Left kidney (tissue), 1 donor: ENCODE measurements at regions not wholly inside any gene's neighbourhood (a gene's known extent, or its start where the extent isn't known, plus 50 kb on each side); places are given as distances from the start of the nearest gene placed in this dataset.
"Not testable (repeated sequence)": the region's sequence is repeated elsewhere in the genome, so short reads cannot be mapped to it uniquely, and the experiment has no call there.

Experiments used
- DNase-seq: peaks from one replicate; pipeline ENCODE4 v3.0.0-alpha.2; 2013

- DNase-seq = no peak
Measured at GRCh38 chr4:33954759-33955158, 2289.6 kb downstream of the ARAP2 start.

- DNase-seq = no peak
Measured at GRCh38 chr4:33959519-33959918, 2284.8 kb downstream of the ARAP2 start.

GRCh38 chr4:33961761-33962160, 2282.6 kb downstream of the ARAP2 start:
- DNase-seq = no peak

- no peak for DNase-seq
Measured at GRCh38 chr4:33966808-33967207, 2277.5 kb downstream of the ARAP2 start.

GRCh38 chr4:33974270-33974669, 2270.0 kb downstream of the ARAP2 start:
- DNase-seq = no peak

- no peak for DNase-seq
Measured at GRCh38 chr4:33975995-33976394, 2268.3 kb downstream of the ARAP2 start.

GRCh38 chr4:33979781-33980180, 2264.5 kb downstream of the ARAP2 start:
- not testable (repeated sequence) for DNase-seq

- DNase-seq = no peak
Measured at GRCh38 chr4:33980361-33980760, 2264.0 kb downstream of the ARAP2 start.

- DNase-seq = no peak
Measured at GRCh38 chr4:33989820-33990443, 2254.4 kb downstream of the ARAP2 start.

GRCh38 chr4:33996075-33996718, 2248.1 kb downstream of the ARAP2 start:
- no peak for DNase-seq

- DNase-seq = no peak
Measured at GRCh38 chr4:33998291-33998690, 2246.0 kb downstream of the ARAP2 start.

- DNase-seq = no peak
Measured at GRCh38 chr4:34000356-34000755, 2244.0 kb downstream of the ARAP2 start.

GRCh38 chr4:34006540-34006939, 2237.8 kb downstream of the ARAP2 start:
- DNase-seq = not testable (repeated sequence)

- no peak for DNase-seq
Measured at GRCh38 chr4:34009951-34010350, 2234.4 kb downstream of the ARAP2 start.

GRCh38 chr4:34010751-34011519, 2233.4 kb downstream of the ARAP2 start:
- no peak for DNase-seq

- DNase-seq = no peak
Measured at GRCh38 chr4:34035225-34035624, 2209.1 kb downstream of the ARAP2 start.

- no peak for DNase-seq
Measured at GRCh38 chr4:34037280-34037679, 2207.0 kb downstream of the ARAP2 start.

GRCh38 chr4:34039766-34040165, 2204.5 kb downstream of the ARAP2 start:
- DNase-seq = no peak

GRCh38 chr4:34043131-34043530, 2201.2 kb downstream of the ARAP2 start:
- no peak for DNase-seq

- no peak for DNase-seq
Measured at GRCh38 chr4:34046580-34046979, 2197.7 kb downstream of the ARAP2 start.

- no peak for DNase-seq
Measured at GRCh38 chr4:34047363-34047762, 2197.0 kb downstream of the ARAP2 start.

- DNase-seq = no peak
Measured at GRCh38 chr4:34066126-34066525, 2178.2 kb downstream of the ARAP2 start.

- no peak for DNase-seq
Measured at GRCh38 chr4:34091451-34091850, 2152.9 kb downstream of the ARAP2 start.
